Fibroblast of mammary gland (primary cell): ENCODE measurements at regions not wholly inside any gene's neighbourhood (a gene's known extent, or its start where the extent isn't known, plus 50 kb on each side); places are given as distances from the start of the nearest gene placed in this dataset.

Experiments
- DNase-seq: peaks from one replicate; pipeline ENCODE4 v3.0.0-alpha.2; 2010; ENCODE audit warnings: low read depth
- H3K4me3 ChIP-seq: 2 replicates; pipeline ENCODE4 v1.5.1; 2011; ENCODE audit warnings: low read depth, mild to moderate bottlenecking, low read length, moderate library complexity; ENCODE audit not compliant: control insufficient read depth
- TF ChIP-seq, protein P1 (sequence below): conservative IDR thresholded peaks from 2 replicates; pipeline ENCODE4 v1.5.1; 2011; ENCODE audit warnings: low read depth, low read length, inconsistent platforms; ENCODE audit not compliant: control insufficient read depth, insufficient read depth

DNA sequence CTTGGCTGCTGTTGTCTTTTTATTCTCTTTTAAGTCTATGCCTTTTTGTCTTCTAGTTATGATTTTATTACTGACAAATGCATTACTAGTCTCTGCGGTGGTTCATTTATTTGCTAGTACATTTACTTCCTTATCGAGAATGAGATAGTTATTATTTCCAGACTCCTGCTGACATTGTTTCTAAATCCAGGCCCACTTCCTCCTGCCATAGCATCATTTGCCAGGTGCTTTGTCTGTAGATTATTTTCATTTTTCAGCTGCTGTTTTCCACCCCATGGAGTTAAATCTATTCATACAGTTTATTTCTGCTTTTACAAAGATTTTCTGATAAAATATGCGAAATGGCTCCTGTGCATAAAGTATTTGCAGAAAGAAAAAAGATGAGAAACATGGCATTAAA is 459.7 kb downstream of the MMUT start:
- TF ChIP-seq, protein P1, sequence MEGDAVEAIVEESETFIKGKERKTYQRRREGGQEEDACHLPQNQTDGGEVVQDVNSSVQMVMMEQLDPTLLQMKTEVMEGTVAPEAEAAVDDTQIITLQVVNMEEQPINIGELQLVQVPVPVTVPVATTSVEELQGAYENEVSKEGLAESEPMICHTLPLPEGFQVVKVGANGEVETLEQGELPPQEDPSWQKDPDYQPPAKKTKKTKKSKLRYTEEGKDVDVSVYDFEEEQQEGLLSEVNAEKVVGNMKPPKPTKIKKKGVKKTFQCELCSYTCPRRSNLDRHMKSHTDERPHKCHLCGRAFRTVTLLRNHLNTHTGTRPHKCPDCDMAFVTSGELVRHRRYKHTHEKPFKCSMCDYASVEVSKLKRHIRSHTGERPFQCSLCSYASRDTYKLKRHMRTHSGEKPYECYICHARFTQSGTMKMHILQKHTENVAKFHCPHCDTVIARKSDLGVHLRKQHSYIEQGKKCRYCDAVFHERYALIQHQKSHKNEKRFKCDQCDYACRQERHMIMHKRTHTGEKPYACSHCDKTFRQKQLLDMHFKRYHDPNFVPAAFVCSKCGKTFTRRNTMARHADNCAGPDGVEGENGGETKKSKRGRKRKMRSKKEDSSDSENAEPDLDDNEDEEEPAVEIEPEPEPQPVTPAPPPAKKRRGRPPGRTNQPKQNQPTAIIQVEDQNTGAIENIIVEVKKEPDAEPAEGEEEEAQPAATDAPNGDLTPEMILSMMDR, result no peak
- H3K4me3 ChIP-seq, result no peak overlapping the region
- no peak for DNase-seq

DNA sequence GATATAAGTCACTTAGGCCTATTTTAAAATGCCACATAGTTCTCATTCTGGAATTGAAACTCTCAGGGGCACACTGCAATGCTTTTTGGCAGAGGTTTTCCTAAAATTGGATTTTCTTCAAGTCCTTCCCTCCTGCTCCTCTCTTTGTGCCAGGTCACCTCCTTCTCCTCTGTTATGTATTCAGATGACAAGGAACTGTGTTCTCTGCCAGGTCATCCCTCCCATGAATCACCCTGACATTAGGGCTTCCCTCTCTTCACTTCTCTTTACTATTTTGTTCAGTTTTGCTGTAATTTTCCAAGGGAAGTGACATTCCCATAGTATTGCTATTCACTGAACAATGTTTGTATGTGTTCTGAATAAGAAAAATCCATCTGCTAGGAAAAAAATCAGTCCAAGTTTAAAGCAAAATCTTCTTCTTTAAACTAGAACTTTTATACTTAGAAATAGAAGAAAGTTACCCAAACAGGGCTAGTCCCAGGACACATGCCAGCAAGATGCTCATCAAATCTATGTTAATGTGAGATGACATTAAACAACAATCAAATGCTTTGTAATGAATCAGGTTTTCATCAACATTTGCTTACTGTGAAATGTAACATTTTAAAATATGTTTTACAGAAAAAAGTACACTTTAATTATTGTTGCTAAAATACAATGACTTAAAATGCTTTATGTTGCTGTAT is 461.1 kb downstream of the MMUT start:
- peak; percentile 61 for DNase-seq

DNA sequence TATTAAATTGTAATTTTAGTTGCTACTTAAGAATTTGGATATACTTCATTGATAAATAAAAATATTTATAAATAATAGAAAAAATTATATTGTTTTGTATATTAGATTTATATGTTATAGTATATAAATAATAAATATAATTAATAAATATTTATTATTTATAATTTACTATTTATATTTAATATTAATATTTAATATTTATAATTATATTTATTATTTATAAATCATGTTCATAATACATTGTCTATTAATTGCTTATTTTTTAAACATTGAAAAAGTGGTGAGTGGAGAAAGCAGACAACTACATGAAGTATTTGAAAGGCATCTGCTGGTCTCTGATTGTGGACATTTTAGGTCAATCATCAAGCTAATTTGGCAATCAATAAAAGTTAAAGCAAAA is 464.5 kb downstream of the MMUT start:
- DNase-seq, result no peak
- TF ChIP-seq, protein P1, result no peak
- H3K4me3 ChIP-seq, result no peak overlapping the region

More for the DNA sequence above, 461.1 kb downstream of the MMUT start:
- H3K4me3 ChIP-seq, result no peak overlapping the region
- TF ChIP-seq, protein P1, result no peak

DNA sequence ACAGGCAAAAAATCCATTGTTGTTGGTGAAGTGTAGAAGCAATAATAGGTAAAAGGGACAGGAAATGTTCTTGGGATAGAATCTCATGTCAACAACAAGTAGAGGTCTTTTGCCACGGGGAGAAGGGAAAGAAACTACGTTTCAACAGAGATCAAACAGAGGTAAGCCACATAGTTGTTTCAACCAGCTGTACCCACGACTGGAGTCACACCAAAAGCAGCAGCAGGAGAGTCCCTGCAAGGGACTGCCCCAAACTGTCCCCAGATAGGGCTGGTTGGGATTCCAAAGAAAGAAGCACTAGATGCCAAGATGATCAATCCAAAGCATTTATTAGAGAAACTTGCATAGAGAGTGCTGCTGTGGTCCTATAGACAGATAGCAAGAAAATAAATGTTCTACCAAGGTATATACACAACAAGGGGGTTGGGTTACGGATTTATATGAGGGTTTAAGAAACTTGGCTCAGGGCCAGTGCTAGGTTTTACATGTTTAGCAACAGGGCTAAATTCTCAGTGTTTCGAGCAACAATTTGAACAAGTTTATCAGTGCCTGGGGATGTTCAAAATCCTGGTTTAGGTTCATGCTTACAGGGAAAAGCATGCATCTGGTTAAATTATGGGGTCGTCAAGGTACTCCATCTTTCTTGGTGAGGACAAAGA is 466.5 kb downstream of the MMUT start:
- H3K4me3 ChIP-seq, result no peak overlapping the region
- no peak for DNase-seq
- TF ChIP-seq, protein P1, result no peak

DNA sequence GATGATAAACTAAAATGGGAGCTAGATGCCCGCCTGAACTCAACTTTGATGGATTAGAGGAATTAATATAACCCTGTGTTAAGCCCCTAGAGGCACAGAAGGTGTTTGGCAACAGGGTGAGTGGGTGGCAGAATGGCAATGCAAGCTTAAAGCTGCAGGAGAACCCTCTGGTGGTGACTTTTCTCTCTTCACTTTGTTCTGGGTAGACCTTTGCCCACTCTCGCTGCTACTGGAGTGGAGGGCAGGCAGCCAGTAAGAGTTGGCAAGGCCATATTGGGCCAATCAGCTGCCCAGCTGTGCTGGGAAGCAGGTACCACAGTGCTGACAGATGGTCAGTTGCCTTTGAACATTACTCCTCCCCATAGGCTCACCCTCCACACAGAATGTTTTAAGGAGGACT is 468.2 kb downstream of the MMUT start:
- TF ChIP-seq, protein P1, result no peak
- no peak for DNase-seq
- no peak overlapping the region for H3K4me3 ChIP-seq

DNA sequence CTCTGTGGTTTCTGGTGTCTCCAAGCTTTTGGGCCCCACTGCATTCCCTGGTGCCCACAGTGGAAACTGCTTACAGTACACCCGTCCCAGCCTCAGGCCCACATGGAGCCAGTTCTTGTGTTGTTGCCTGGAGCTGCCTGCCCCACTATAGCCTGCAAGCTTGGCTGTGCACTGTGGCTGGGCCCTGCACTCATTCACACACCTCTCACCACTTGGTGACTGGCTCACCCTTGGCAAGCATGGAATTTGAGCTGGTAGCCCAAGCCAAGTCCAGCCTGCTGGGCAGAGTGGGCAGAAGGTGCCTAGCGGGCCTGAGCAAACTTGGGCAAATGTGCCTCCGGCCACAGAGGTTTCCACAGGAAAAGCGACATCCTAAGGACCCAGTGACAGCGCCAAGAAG is 472.3 kb downstream of the MMUT start:
- no peak for DNase-seq
- TF ChIP-seq, protein P1, result no peak
- H3K4me3 ChIP-seq, result no peak overlapping the region
